Neural cell (in vitro differentiated cells): ENCODE measurements at regions not wholly inside any gene's neighbourhood (a gene's known extent, or its start where the extent isn't known, plus 50 kb on each side); places are given as distances from the start of the nearest gene placed in this dataset.
"Not testable (repeated sequence)": the region's sequence is repeated elsewhere in the genome, so short reads cannot be mapped to it uniquely, and the experiment has no call there.

ENCODE experiments used
- CTCF ChIP-seq: fragments of 450-650 bp; IDR thresholded peaks from 2 replicates; pipeline ENCODE4 v1.5.1; 2014; ENCODE audit warnings: antibody characterized with exemption, mild to moderate bottlenecking, moderate library complexity; ENCODE audit not compliant: poor library complexity, severe bottlenecking
- EZH2 ChIP-seq: fragments of 200-600, 300-800 bp; shearing (Covaris generic), sonication (generic); IDR thresholded peaks from 2 replicates; pipeline ENCODE4 v1.6.1; 2014; ENCODE audit warnings: antibody characterized with exemption, low read length, borderline replicate concordance, mild to moderate bottlenecking; ENCODE audit not compliant: insufficient read depth, poor library complexity, severe bottlenecking
- POLR2AphosphoS5 ChIP-seq: IDR thresholded peaks from 2 replicates; pipeline ENCODE4 v1.6.1; 2012
- RAD21 ChIP-seq: fragments of 450-650 bp; conservative IDR thresholded peaks from 2 replicates; pipeline ENCODE4 v1.6.1; 2014; ENCODE audit warnings: antibody characterized with exemption, mild to moderate bottlenecking, moderate library complexity
- SMC3 ChIP-seq: fragments of 450-650 bp; conservative IDR thresholded peaks from 2 replicates; pipeline ENCODE4 v1.6.1; 2014; ENCODE audit warnings: antibody characterized with exemption, mild to moderate bottlenecking, moderate library complexity; ENCODE audit not compliant: poor library complexity
- TAF1 ChIP-seq: IDR thresholded peaks from 2 replicates; pipeline ENCODE4 v1.6.1; 2012; ENCODE audit warnings: low read depth
- TF ChIP-seq, protein P1 (sequence below): IDR thresholded peaks from 2 replicates; pipeline ENCODE4 v1.6.1; 2012; ENCODE audit warnings: borderline replicate concordance

GRCh38 chr2:87602728-87603127 lies 145.2 kb upstream of the PLGLB2 start:
- TF ChIP-seq CTCF, POLR2AphosphoS5, EZH2, TAF1, RAD21, SMC3: not testable (repeated sequence)
- TF ChIP-seq, protein P1, sequence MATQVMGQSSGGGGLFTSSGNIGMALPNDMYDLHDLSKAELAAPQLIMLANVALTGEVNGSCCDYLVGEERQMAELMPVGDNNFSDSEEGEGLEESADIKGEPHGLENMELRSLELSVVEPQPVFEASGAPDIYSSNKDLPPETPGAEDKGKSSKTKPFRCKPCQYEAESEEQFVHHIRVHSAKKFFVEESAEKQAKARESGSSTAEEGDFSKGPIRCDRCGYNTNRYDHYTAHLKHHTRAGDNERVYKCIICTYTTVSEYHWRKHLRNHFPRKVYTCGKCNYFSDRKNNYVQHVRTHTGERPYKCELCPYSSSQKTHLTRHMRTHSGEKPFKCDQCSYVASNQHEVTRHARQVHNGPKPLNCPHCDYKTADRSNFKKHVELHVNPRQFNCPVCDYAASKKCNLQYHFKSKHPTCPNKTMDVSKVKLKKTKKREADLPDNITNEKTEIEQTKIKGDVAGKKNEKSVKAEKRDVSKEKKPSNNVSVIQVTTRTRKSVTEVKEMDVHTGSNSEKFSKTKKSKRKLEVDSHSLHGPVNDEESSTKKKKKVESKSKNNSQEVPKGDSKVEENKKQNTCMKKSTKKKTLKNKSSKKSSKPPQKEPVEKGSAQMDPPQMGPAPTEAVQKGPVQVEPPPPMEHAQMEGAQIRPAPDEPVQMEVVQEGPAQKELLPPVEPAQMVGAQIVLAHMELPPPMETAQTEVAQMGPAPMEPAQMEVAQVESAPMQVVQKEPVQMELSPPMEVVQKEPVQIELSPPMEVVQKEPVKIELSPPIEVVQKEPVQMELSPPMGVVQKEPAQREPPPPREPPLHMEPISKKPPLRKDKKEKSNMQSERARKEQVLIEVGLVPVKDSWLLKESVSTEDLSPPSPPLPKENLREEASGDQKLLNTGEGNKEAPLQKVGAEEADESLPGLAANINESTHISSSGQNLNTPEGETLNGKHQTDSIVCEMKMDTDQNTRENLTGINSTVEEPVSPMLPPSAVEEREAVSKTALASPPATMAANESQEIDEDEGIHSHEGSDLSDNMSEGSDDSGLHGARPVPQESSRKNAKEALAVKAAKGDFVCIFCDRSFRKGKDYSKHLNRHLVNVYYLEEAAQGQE = not testable (repeated sequence)
